ENCODE measurements at regions not wholly inside any gene's neighbourhood (a gene's known extent, or its start where the extent isn't known, plus 50 kb on each side); places are given as distances from the start of the nearest gene placed in this dataset.

GRCh38 chr9:22773501-22774220 lies 327.0 kb downstream of the DMRTA1 start:
- TF ChIP-seq MYC (IDR thresholded peaks at IDR 0.05; ENCODE audit: low read depth, low read length) (no peak), POLR2A (IDR thresholded peaks at IDR 0.05; ENCODE audit: extremely low read depth, insufficient read length) (no peak), CTCF (IDR thresholded peaks at IDR 0.05; ENCODE audit: low read depth, low read length) (no peak)
- TF ChIP-seq, protein P1, sequence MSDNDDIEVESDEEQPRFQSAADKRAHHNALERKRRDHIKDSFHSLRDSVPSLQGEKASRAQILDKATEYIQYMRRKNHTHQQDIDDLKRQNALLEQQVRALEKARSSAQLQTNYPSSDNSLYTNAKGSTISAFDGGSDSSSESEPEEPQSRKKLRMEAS (IDR thresholded peaks at IDR 0.05; ENCODE audit: low read depth, low read length): no peak
- no peak overlapping the region for H3K4me3 ChIP-seq (ENCODE audit: low read depth, low read length)
- DNase-seq (ENCODE audit: low read depth): no peak

DNA sequence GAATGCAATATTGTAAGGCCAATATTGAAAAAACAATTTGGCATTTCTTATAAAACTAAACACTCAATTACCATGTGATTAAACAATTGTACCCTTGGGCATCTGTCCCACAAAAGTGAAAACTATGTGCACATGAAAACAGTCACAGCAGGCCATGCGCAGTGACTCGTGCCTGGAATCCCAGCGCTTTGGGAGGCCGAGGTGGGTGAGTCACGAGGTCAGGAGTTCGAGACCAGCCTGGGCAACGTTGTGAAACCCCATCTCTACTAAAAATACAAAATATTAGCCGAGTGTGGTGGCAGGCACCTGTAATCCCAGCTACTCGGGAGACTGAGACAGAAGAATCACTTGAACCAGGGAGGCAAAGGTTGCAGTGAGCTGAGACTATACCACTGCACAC lies 343.7 kb downstream of the DMRTA1 start:
- no peak for DNase-seq (ENCODE audit: low read depth)
- no peak overlapping the region for H3K4me3 ChIP-seq (ENCODE audit: low read depth, low read length)
- TF ChIP-seq, protein P1 (IDR thresholded peaks at IDR 0.05; ENCODE audit: low read depth, low read length): no peak
- TF ChIP-seq MYC (IDR thresholded peaks at IDR 0.05; ENCODE audit: low read depth, low read length): no peak

GRCh38 chr9:22808876-22809275 lies 362.3 kb downstream of the DMRTA1 start:
- no peak overlapping the region for H3K4me3 ChIP-seq (ENCODE audit: low read depth, low read length)
- TF ChIP-seq CTCF (IDR thresholded peaks at IDR 0.05; ENCODE audit: low read depth, low read length) (no peak), MYC (IDR thresholded peaks at IDR 0.05; ENCODE audit: low read depth, low read length) (no peak), POLR2A (IDR thresholded peaks at IDR 0.05; ENCODE audit: extremely low read depth, insufficient read length) (no peak)
- TF ChIP-seq, protein P1 (IDR thresholded peaks at IDR 0.05; ENCODE audit: low read depth, low read length): no peak
- DNase-seq (ENCODE audit: low read depth): no peak

- no peak for DNase-seq (ENCODE audit: low read depth)
- TF ChIP-seq CTCF (IDR thresholded peaks at IDR 0.05; ENCODE audit: low read depth, low read length) (no peak), POLR2A (IDR thresholded peaks at IDR 0.05; ENCODE audit: extremely low read depth, insufficient read length) (no peak)
- TF ChIP-seq, protein P1 (IDR thresholded peaks at IDR 0.05; ENCODE audit: low read depth, low read length): no peak
- H3K4me3 ChIP-seq (ENCODE audit: low read depth, low read length): no peak overlapping the region
These were observed 362.7 kb downstream of the DMRTA1 start for GRCh38 chr9:22809371-22809770.

- DNase-seq (ENCODE audit: low read depth): peak; percentile 0
- TF ChIP-seq POLR2A (IDR thresholded peaks at IDR 0.05; ENCODE audit: extremely low read depth, insufficient read length) (no peak), CTCF (IDR thresholded peaks at IDR 0.05; ENCODE audit: low read depth, low read length) (no peak), MYC (IDR thresholded peaks at IDR 0.05; ENCODE audit: low read depth, low read length) (no peak)
- TF ChIP-seq, protein P1 (IDR thresholded peaks at IDR 0.05; ENCODE audit: low read depth, low read length): no peak
- H3K4me3 ChIP-seq (ENCODE audit: low read depth, low read length): no peak overlapping the region
These were observed 366.9 kb downstream of the DMRTA1 start for GRCh38 chr9:22813529-22813928.

DNA sequence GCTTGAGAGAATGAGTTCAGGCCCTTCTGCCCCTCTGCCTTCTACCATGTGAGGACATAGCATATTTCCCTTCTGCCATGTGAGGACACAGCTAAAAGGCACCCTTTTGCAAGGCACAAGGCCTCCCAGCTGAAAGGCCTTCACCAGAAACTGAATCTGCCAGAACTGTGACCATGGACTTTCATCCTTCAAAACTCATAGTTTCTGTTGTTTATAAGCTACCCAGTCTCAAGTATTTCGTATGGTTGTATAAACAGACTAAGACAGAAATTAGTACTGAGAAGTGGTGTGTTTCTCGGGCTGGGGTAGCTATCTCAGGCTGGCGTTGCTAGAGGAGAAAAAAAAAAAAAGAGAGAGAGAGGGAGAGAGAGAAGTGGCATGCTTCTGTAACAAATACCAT lies 368.6 kb downstream of the DMRTA1 start:
- no peak overlapping the region for H3K4me3 ChIP-seq (ENCODE audit: low read depth, low read length)
- DNase-seq (ENCODE audit: low read depth): no peak
- TF ChIP-seq CTCF (IDR thresholded peaks at IDR 0.05; ENCODE audit: low read depth, low read length): no peak
- TF ChIP-seq, protein P1 (IDR thresholded peaks at IDR 0.05; ENCODE audit: low read depth, low read length): no peak
- no peak for TF ChIP-seq MYC (IDR thresholded peaks at IDR 0.05; ENCODE audit: low read depth, low read length)
- TF ChIP-seq POLR2A (IDR thresholded peaks at IDR 0.05; ENCODE audit: extremely low read depth, insufficient read length): no peak
